AML-193 (cell line): ENCODE measurements at regions not wholly inside any gene's neighbourhood (a gene's known extent, or its start where the extent isn't known, plus 50 kb on each side); places are given as distances from the start of the nearest gene placed in this dataset.

Experiments used
- DNase-seq, 2 experiments: peaks; one replicate each; lab custom pipeline; 2025; lab: John Stamatoyannopoulos, UW

DNA sequence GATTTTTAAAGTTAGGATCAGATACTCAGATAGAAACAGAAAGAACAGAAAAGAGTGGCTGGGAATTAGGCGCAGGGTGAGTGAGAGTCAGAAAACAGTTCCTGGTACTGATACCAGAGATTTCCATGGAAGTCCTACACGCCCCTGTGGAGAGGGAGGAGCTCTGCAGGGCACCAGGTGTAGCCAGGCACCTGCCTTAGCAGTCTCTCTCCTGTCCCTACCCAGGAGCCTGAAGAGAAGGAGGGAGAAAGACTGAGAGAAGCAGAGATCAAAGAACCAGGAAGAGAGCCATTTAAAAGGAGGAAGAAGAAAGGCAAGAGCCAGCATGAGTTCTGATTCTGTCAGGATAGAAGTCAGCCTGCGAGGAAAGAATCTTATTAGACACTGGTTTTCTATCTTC lies 65.0 kb downstream of the CBLN1 start:
- no peak for DNase-seq

DNA sequence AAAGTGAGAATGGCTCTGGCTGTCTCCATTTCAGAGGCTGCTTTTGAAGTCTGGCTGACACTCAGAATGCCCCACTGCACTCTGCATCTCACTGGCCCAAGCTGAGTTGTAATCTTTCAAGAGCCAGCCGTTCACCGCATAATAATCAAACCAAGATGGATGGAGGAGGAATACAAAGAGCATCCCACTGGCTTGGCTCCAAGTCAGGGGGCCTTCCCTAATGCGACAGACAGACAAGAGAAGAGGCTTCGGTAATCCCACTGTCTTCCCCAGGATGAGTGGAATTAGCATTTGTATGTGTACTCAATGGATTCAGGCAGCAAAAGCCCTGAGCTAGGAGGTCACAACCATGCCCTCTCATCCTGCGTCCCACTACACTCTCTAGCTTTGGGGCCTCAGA lies 68.0 kb downstream of the CBLN1 start:
- no peak for DNase-seq

DNA sequence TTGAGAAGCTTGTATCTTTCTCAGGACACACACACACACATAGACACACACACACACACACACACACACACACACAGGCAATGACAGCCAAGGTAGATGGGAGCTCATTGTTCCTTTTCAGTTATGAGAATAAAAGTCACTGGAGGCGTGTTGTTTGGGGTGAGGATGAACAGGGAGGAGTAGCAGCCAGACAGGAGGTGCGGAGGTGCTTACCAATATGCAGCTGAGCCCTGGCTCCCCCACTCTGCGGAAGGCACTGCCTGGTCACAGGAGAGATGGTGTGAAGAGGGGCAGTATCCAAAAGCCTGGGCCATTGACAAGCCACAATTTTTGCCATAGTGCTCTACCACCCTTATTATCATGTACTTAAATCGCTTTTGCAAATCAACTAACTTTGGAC lies 77.4 kb downstream of the CBLN1 start:
- DNase-seq = no peak

DNA sequence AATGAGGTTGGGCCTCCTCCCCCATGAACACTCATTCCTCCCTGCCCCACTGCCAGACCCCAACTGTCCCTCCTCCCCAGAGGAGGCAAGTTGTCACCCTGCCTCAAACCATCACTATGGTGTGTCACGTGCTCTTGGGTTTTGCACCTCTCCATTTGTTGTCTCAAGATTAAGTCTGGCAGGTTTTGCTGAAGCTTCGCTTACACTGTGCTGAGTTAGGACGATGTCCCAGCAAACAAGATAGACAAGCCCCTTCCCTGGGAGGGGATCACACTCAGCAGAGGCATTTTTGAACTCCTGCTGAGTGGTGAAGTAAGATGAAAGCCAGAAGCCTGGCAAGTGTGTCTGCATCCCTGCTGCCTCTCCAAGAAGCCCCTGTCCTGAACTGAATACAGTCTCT lies 78.3 kb downstream of the CBLN1 start:
- no peak for DNase-seq

DNA sequence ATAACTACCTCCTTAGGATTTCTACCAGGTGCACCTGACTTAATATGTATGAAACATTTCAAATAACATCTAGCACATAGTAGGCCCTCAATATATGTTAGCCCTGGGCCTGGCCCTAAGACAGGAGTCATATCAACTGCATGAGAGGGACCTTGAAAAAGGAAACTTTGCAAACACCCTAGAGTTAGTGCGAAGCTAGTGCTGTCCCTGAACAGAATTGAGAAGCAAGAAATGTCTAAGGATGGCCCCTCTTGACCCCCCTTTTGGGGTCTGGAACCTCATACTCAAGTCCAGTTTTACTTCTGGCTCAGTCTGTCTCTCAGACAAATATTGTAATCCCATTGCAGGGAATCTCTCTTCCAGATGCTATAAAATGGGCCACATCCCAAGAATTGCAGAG lies 80.5 kb downstream of the CBLN1 start:
- no peak for DNase-seq

DNA sequence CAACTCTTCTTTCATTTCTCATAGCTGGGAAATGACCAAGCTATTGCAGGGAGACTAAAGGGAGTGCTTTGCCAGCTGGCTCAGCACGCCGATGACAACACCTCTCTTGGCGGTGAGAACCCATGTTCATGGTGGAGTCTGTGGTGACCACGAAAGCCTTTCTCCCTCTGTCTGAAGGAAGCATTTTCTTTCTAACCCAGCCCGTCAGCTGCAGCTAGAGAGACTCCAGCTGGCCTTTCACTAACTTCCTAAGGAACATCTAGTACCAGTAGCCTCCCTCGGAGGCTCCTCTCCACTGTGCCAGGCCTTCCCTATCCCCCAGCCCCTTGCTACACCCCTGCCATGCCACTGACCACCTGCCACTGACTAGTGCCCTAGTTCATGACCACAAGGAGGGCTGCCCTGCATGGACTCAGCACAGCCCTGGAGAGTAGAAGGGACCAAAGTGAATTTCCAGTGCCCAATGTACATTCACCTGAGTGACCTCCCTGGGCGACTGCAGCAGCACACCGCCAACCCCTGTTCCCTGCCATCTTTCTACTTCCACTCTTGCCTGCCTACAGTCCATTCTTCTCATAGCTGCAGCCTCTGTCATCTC lies 81.3 kb downstream of the CBLN1 start:
- DNase-seq = no peak

- no peak for DNase-seq
These were observed 86.4 kb downstream of the CBLN1 start for GRCh38 chr16:49195237-49195548.

- DNase-seq = no peak
These were observed 87.0 kb downstream of the CBLN1 start for GRCh38 chr16:49194537-49195236.

GRCh38 chr16:49193596-49193995 lies 88.0 kb downstream of the CBLN1 start:
- DNase-seq = no peak

DNA sequence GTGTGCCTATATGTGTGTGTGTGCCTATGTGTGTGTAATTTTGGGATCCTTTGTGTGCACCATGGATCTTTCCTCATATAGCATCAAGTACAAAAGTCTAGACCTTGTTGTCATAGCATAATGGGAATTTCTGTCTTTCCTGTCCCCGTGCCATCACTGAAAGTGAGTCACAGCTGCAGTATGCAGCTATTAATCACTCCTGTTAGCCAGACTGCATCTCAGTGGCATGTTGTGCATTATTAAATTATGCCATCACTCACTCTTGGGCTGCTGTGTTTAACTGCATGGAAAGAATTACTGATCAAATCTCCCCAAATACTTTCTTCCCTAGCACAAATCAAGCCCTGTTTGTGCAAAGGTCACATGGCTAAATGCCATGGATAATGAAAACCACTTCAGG lies 92.4 kb downstream of the CBLN1 start:
- no peak for DNase-seq

- DNase-seq = peak; percentile 3 to 7
These were observed 97.7 kb downstream of the CBLN1 start for GRCh38 chr16:49183911-49184310.

DNA sequence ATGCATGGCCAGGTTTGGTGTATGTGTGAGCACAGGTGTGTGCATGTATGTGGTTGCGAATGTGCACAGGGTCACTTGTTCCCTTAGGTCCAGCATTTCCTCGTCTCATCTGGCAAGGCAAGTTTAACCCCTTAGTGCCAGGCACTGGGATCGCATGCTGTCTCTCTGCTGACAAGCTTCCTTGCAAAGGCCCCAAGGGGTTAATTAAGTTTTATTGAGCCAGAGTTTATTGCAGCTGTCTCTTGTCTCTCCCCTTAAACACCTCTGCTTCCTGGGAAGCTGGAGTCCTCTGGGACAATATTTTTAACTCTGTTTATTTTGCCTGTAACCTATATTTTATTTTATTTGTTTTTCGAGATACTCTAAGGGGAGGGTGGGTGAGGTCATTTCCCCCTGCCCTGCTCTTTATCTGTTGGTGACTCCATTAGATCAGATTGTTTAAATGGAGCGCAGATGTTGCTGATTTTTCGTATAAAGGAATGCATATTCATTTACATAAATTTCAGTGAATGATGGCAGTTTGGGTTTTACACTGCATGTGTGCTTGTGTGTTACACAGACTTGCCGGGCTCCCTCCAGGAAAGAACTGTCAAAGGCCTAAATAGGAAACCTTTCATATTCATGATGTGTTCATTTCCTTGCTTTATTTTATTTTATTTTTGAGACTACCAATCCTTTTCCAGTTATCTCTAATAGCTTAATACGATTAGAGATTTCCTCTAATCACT lies 99.7 kb downstream of the CBLN1 start:
- DNase-seq = no peak

GRCh38 chr16:49179714-49180330 lies 101.8 kb downstream of the CBLN1 start:
- no peak for DNase-seq

DNA sequence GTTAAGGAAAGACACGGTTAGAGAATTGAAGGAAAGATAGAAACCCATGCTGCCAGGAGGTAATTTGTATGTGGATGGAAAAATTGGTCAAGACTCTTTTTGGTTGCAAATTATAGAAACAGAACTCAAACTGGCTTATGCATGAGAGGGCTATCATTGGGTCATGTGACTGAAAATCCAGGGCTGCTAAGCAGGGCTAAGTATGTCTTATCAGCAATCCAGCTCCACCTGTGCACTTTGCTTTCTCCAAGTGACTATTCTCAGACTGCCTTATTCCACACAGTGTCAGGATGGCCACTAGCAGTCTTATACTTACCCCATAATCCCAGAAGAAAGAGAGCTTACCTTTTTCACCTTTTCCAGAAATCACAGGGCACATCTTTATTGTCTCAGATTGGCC lies 113.5 kb downstream of the CBLN1 start:
- no peak for DNase-seq

GRCh38 chr16:49165025-49165424 lies 116.6 kb downstream of the CBLN1 start:
- DNase-seq = no peak

GRCh38 chr16:49161191-49161590 lies 120.4 kb downstream of the CBLN1 start:
- DNase-seq = no peak

DNA sequence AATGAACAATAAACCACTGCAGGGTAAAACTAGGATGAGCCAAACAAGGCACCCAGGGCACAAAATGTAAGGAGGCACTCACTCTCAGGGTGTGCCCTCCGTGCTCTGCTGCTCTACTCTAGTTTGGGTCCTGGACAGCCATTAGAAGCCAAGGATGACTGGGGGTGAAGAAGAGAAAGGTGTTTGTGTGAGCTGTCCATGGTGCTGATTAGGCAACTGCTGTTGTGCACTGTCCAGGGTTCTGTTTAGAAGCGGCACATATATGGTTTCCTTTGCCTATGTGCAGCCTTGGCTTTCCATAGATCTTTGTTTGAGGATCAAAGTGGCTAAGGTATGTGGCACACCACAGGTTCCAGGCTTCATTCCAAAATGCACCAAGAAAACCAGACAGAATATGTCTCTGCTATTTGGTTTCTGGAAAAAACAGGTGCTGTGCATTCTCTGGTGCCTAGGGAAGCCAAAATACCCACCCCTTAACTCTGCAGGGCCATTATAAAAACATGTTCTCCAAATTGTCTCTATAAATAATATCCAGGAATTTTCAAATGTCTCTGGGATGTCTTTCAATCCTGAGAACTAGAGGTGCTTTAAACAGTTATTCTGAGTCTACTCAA lies 123.5 kb downstream of the CBLN1 start:
- DNase-seq = peak; percentile 3 to 10

- no peak for DNase-seq
These were observed 131.3 kb downstream of the CBLN1 start for GRCh38 chr16:49150341-49150740.

- DNase-seq = no peak
These were observed 133.2 kb downstream of the CBLN1 start for GRCh38 chr16:49148410-49148809.

GRCh38 chr16:49140618-49141017 lies 141.0 kb downstream of the CBLN1 start:
- no peak for DNase-seq

- no peak for DNase-seq
These were observed 151.2 kb downstream of the CBLN1 start for GRCh38 chr16:49130397-49130796.

GRCh38 chr16:49129935-49130334 lies 151.7 kb downstream of the CBLN1 start:
- DNase-seq = no peak

- DNase-seq = no peak
These were observed 152.9 kb downstream of the CBLN1 start for GRCh38 chr16:49128740-49129139.
